Mesendoderm (in vitro differentiated cells): ENCODE measurements at regions not wholly inside any gene's neighbourhood (a gene's known extent, or its start where the extent isn't known, plus 50 kb on each side); places are given as distances from the start of the nearest gene placed in this dataset.
A peak's percentile ranks its signal among the peaks of the same experiment; 100 is the strongest.
"Not testable (repeated sequence)": the region's sequence is repeated elsewhere in the genome, so short reads cannot be mapped to it uniquely, and the experiment has no call there.

Experiments used
- DNase-seq: peaks from one replicate; pipeline ENCODE4 v3.0.0; 2013
- H2AK5ac ChIP-seq: 2 replicates; pipeline ENCODE4 v1.6.1; 2013; ENCODE audit warnings: low read length, inconsistent platforms
- H2BK120ac ChIP-seq: 2 replicates; pipeline ENCODE4 v1.6.1; 2013; ENCODE audit warnings: low read depth, mild to moderate bottlenecking, low read length, moderate library complexity, mixed read lengths
- H2BK15ac ChIP-seq: replicated peaks from 2 replicates; pipeline ENCODE4 v1.6.1; 2013; ENCODE audit warnings: low read depth, mild to moderate bottlenecking, moderate library complexity
- H2BK5ac ChIP-seq: 2 replicates; pipeline ENCODE4 v1.6.1; 2013; ENCODE audit warnings: low read length, inconsistent platforms
- H3K18ac ChIP-seq: 2 replicates; pipeline ENCODE4 v1.6.1; 2013; ENCODE audit warnings: mild to moderate bottlenecking, low read length, mixed read lengths
- H3K23ac ChIP-seq: one replicate; pipeline ENCODE4 v1.6.1; 2013; ENCODE audit warnings: low read length
- H3K27ac ChIP-seq: 2 replicates; pipeline ENCODE4 v1.5.1; 2013; ENCODE audit warnings: low read depth, mild to moderate bottlenecking, inconsistent platforms, low read length, moderate library complexity
- H3K27me3 ChIP-seq: 2 replicates; pipeline ENCODE4 v1.6.1; 2013; ENCODE audit warnings: low read length, control low read depth, mild to moderate bottlenecking, inconsistent platforms; ENCODE audit not compliant: insufficient read depth, poor library complexity
- H3K36me3 ChIP-seq: 2 replicates; pipeline ENCODE4 v1.6.1; 2013; ENCODE audit warnings: low read length, inconsistent platforms; ENCODE audit not compliant: control insufficient read depth, insufficient read depth
- H3K4ac ChIP-seq: one replicate; pipeline ENCODE4 v1.6.1; 2013; ENCODE audit warnings: low read depth, mild to moderate bottlenecking, low read length, moderate library complexity
- H3K4me1 ChIP-seq: 2 replicates; pipeline ENCODE4 v1.6.1; 2013; ENCODE audit warnings: low read depth, low read length, inconsistent platforms; ENCODE audit not compliant: control insufficient read depth
- H3K4me2 ChIP-seq: 2 replicates; pipeline ENCODE4 v1.6.1; 2013; ENCODE audit warnings: low read length
- H3K4me3 ChIP-seq: 2 replicates; pipeline ENCODE4 v1.5.1; 2013; ENCODE audit warnings: mild to moderate bottlenecking, low read length
- H3K56ac ChIP-seq: one replicate; pipeline ENCODE4 v1.6.1; 2013; ENCODE audit warnings: low read length
- H3K79me1 ChIP-seq: 2 replicates; pipeline ENCODE4 v1.6.1; 2013; ENCODE audit warnings: low read length, inconsistent platforms
- H3K79me2 ChIP-seq: 2 replicates; pipeline ENCODE4 v1.6.1; 2013; ENCODE audit warnings: mild to moderate bottlenecking, low read length; ENCODE audit not compliant: control insufficient read depth, insufficient read depth
- H3K9ac ChIP-seq: 2 replicates; pipeline ENCODE4 v1.6.1; 2013; ENCODE audit warnings: low read length, inconsistent platforms
- H4K5ac ChIP-seq: one replicate; pipeline ENCODE4 v1.6.1; 2013; ENCODE audit warnings: low read length
- H4K8ac ChIP-seq: one replicate; pipeline ENCODE4 v1.6.1; 2013; ENCODE audit warnings: low read depth, mild to moderate bottlenecking, control low read depth, low read length, moderate library complexity
- WGBS: extraction: QIAGEN DNeasy Blood & Tissue Kit; methylation state at CpG from one replicate; pipeline ENCODE4 v1.1.7; 2013; ENCODE audit warnings: low lambda C conversion rate, missing lambda C conversion rate; ENCODE audit not compliant: insufficient coverage; ENCODE audit errors: extremely low coverage; 5-methylcytosine and 5-hydroxymethylcytosine counted together

- no peaks in the 10 kb centered on the region for H3K27me3 ChIP-seq
- H3K23ac ChIP-seq, result no peak overlapping the region
- no peak overlapping the region for H3K4ac ChIP-seq
- H3K9ac ChIP-seq, result no peak overlapping the region
- no peaks in the 10 kb centered on the region for H3K4me1 ChIP-seq
- H3K36me3 ChIP-seq, result no peaks in the 10 kb centered on the region
- H3K56ac ChIP-seq, result no peak overlapping the region
- no peak overlapping the region for H2BK5ac ChIP-seq
- H2BK120ac ChIP-seq, result no peak overlapping the region
- no peak overlapping the region for H2AK5ac ChIP-seq
- no peaks in the 10 kb centered on the region for H3K79me1 ChIP-seq
- no peak overlapping the region for H3K4me3 ChIP-seq
- no peak overlapping the region for H4K5ac ChIP-seq
- no CpG with 5 or more reads among the region's 1 CpG for WGBS
- no peak overlapping the region for H3K27ac ChIP-seq
- H2BK15ac ChIP-seq, result no peak overlapping the region
- H3K4me2 ChIP-seq, result no peak overlapping the region
- H4K8ac ChIP-seq, result no peak overlapping the region
- DNase-seq, result no peak
- H3K79me2 ChIP-seq, result no peaks in the 10 kb centered on the region
- no peak overlapping the region for H3K18ac ChIP-seq
Observed at GRCh38 chr4:84150177-84150576, 348.9 kb downstream of the NKX6-1 start.

DNA sequence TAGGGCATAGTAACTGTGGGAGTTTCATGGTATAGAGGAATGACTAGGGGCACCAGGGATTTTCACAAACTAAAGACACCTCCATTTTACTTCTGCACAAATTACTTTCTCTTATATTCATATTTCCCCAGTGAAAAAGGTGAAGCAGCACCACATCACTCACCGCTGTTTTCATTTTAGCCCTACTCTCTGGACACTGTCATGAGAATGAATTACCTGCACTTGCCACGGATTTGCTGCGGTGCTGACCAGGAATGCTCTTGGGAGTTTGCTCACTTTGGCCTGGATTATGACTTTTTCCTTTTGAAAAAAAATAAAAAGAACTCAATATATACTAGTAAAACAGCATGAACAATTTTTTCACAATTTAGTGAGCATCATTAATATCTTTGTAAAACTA is 351.3 kb downstream of the NKX6-1 start:
- Histone ChIP-seq H3K4me2 (no peak overlapping the region), H2AK5ac (no peak overlapping the region), H3K23ac (no peak overlapping the region), H3K27me3 (no peaks in the 10 kb centered on the region), H4K8ac (no peak overlapping the region), H3K56ac (no peak overlapping the region), H3K4me1 (no peaks in the 10 kb centered on the region), H3K27ac (no peak overlapping the region), H3K36me3 (no peaks in the 10 kb centered on the region), H3K4me3 (no peak overlapping the region), H2BK15ac (no peak overlapping the region), H3K79me1 (no peaks in the 10 kb centered on the region), H3K4ac (no peak overlapping the region), H3K79me2 (no peaks in the 10 kb centered on the region), H3K18ac (no peak overlapping the region), H4K5ac (no peak overlapping the region), H2BK120ac (no peak overlapping the region), H2BK5ac (no peak overlapping the region), H3K9ac (no peak overlapping the region)
- no CpG with 5 or more reads among the region's 3 CpGs for WGBS
- no peak for DNase-seq

- Histone ChIP-seq H3K4me1 (no peaks in the 10 kb centered on the region), H2AK5ac (no peak overlapping the region), H3K27me3 (no peaks in the 10 kb centered on the region), H2BK15ac (no peak overlapping the region), H3K36me3 (no peaks in the 10 kb centered on the region), H4K5ac (no peak overlapping the region), H3K23ac (no peak overlapping the region), H3K56ac (no peak overlapping the region), H3K18ac (no peak overlapping the region), H3K79me1 (no peaks in the 10 kb centered on the region), H3K27ac (no peak overlapping the region), H3K4me3 (no peak overlapping the region), H3K9ac (no peak overlapping the region), H3K4ac (no peak overlapping the region), H2BK5ac (no peak overlapping the region), H4K8ac (no peak overlapping the region), H2BK120ac (no peak overlapping the region), H3K4me2 (no peak overlapping the region), H3K79me2 (no peaks in the 10 kb centered on the region)
- no CpG with 5 or more reads among the region's 3 CpGs for WGBS
- DNase-seq, result no peak
Observed at GRCh38 chr4:84146300-84146959, 352.7 kb downstream of the NKX6-1 start.

DNA sequence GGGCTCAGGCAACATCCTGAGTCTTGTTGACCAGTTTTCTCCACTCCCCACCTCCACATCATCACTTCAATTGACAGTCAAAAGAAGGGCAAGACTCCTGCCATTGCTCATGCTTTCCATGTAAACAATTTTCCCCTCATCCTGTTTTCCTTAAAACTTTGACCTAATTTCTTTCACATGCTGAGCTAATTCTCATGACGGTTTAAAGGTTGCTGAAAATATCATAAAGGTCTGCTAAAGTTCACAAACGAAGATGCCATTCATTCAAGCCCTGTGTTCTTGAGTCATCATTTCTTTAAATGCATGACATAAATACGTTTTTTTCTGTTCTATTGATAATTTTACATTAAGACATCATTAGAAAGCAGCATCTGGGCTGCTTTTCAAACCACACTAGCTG is 353.9 kb downstream of the NKX6-1 start:
- Histone ChIP-seq H4K5ac (no peak overlapping the region), H3K79me2 (no peaks in the 10 kb centered on the region), H3K23ac (no peak overlapping the region), H2BK15ac (no peak overlapping the region), H3K4me2 (no peak overlapping the region), H3K4me1 (no peaks in the 10 kb centered on the region), H2BK120ac (no peak overlapping the region), H4K8ac (no peak overlapping the region), H3K4ac (no peak overlapping the region), H3K36me3 (no peaks in the 10 kb centered on the region), H2BK5ac (no peak overlapping the region), H3K9ac (no peak overlapping the region), H3K4me3 (no peak overlapping the region), H2AK5ac (no peak overlapping the region), H3K18ac (no peak overlapping the region), H3K56ac (no peak overlapping the region), H3K27me3 (no peaks in the 10 kb centered on the region), H3K79me1 (no peaks in the 10 kb centered on the region), H3K27ac (no peak overlapping the region)
- no peak for DNase-seq
- WGBS, result no CpG with 5 or more reads among the region's 3 CpGs

DNA sequence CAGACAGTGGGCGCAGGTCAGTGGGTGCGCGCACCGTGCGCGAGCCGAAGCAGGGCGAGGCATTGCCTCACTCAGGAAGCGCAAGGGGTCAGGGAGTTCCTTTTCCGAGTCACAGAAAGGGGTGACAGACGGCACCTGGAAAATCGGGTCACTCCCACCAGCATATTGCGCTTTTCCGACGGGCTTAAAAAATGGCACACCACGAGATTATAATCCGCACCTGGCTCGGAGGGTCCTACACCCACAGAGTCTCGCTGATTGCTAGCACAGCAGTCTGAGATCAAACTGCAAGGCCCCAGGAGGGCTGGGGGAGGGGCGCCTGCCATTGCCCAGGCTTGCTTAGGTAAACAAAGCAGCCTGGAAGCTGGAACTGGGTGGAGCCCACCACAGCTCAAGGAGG is 372.2 kb downstream of the NKX6-1 start:
- peak; percentile 59 for DNase-seq

More for the DNA sequence above, 372.2 kb downstream of the NKX6-1 start:
- not testable (repeated sequence) for H3K4me3 ChIP-seq, H3K79me1 ChIP-seq, H3K27ac ChIP-seq, H3K79me2 ChIP-seq, H3K18ac ChIP-seq, H3K23ac ChIP-seq, H3K4me1 ChIP-seq, H3K4ac ChIP-seq, H2AK5ac ChIP-seq, H3K9ac ChIP-seq, H2BK5ac ChIP-seq, H4K5ac ChIP-seq, H4K8ac ChIP-seq, H3K4me2 ChIP-seq, H3K27me3 ChIP-seq, H2BK15ac ChIP-seq, H2BK120ac ChIP-seq, H3K36me3 ChIP-seq
- WGBS, result no CpG with 5 or more reads among the region's 20 CpGs
- H3K56ac ChIP-seq, result peak overlapping the region; percentile 49
